Immature natural killer cell (primary cell): ENCODE measurements at regions not wholly inside any gene's neighbourhood (a gene's known extent, or its start where the extent isn't known, plus 50 kb on each side); places are given as distances from the start of the nearest gene placed in this dataset.
A peak's percentile ranks its signal among the peaks of the same experiment; 100 is the strongest.
"Not testable (repeated sequence)": the region's sequence is repeated elsewhere in the genome, so short reads cannot be mapped to it uniquely, and the experiment has no call there.

Experiments
- DNase-seq, 3 donors: peaks; one replicate each; pipeline ENCODE4 v3.0.0; 2022; ENCODE audit warnings: mixed read lengths in 1 of 3
- H3K27ac Mint-ChIP-seq, 6 donors: one replicate each; pipeline ENCODE4 v1.8.0; 2020; ENCODE audit warnings: mixed read lengths in 6 of 6, mild to moderate bottlenecking in 5 of 6, inconsistent platforms in 4 of 6, moderate library complexity in 3 of 6
- H3K27me3 Mint-ChIP-seq, 3 donors: one replicate each; pipeline ENCODE4 v1.8.0; 2020 to 2021; ENCODE audit warnings: low read depth in 3 of 3, mild to moderate bottlenecking in 3 of 3, mixed read lengths in 3 of 3, moderate library complexity in 3 of 3, inconsistent platforms in 1 of 3
- H3K36me3 Mint-ChIP-seq, 3 donors: one replicate each; pipeline ENCODE4 v1.8.0; 2020; ENCODE audit warnings: mixed read lengths in 3 of 3, inconsistent platforms in 2 of 3, mild to moderate bottlenecking in 2 of 3
- H3K4me1 Mint-ChIP-seq, 2 donors: one replicate each; pipeline ENCODE4 v1.8.0; 2020; ENCODE audit warnings: inconsistent platforms in 2 of 2, mild to moderate bottlenecking in 2 of 2, mixed read lengths in 2 of 2, moderate library complexity in 1 of 2
- H3K4me3 Mint-ChIP-seq, 5 donors: one replicate each; pipeline ENCODE4 v1.8.0; 2020; ENCODE audit warnings: mild to moderate bottlenecking in 5 of 5, mixed read lengths in 5 of 5, inconsistent platforms in 3 of 5, moderate library complexity in 3 of 5
- H3K9me3 Mint-ChIP-seq, 6 donors: one replicate each; pipeline ENCODE4 v1.8.0; 2020; ENCODE audit warnings: mild to moderate bottlenecking in 6 of 6, mixed read lengths in 6 of 6, inconsistent platforms in 4 of 6, moderate library complexity in 3 of 6

GRCh38 chr11:134664447-134665187 is 252.6 kb upstream of the B3GAT1 start:
- Mint-ChIP-seq H3K9me3 (peaks cover 0 to 2% (median 0%) of the 10 kb centered on the region in 6 donors), H3K36me3 (no peaks in the 10 kb centered on the region), H3K27me3 (peaks cover 0 to 9% (median 3%) of the 10 kb centered on the region in 3 donors), H3K27ac (no peak overlapping the region), H3K4me3 (no peak overlapping the region), H3K4me1 (no peaks in the 10 kb centered on the region)
- no peak for DNase-seq

- Mint-ChIP-seq H3K4me1 (no peaks in the 10 kb centered on the region), H3K27ac (peak overlapping the region in 1 of 6 donors; percentile 40), H3K4me3 (no peak overlapping the region), H3K9me3 (peaks cover 0 to 2% (median 0%) of the 10 kb centered on the region in 6 donors), H3K36me3 (no peaks in the 10 kb centered on the region), H3K27me3 (peaks cover 0 to 3% (median 2%) of the 10 kb centered on the region in 3 donors)
- DNase-seq, result no peak
These were observed 251.7 kb upstream of the B3GAT1 start for GRCh38 chr11:134663506-134664313.

GRCh38 chr11:134662629-134663360 is 250.8 kb upstream of the B3GAT1 start:
- Mint-ChIP-seq H3K9me3 (peaks cover 0 to 2% (median 0%) of the 10 kb centered on the region in 6 donors), H3K27ac (no peak overlapping the region), H3K36me3 (no peaks in the 10 kb centered on the region), H3K4me3 (no peak overlapping the region), H3K4me1 (no peaks in the 10 kb centered on the region), H3K27me3 (peaks cover 0 to 3% (median 2%) of the 10 kb centered on the region in 3 donors)
- DNase-seq, result no peak

- Mint-ChIP-seq H3K27ac (no peak overlapping the region), H3K4me3 (no peak overlapping the region), H3K9me3 (peaks cover 0 to 2% (median 0%) of the 10 kb centered on the region in 6 donors), H3K36me3 (no peaks in the 10 kb centered on the region), H3K4me1 (peaks cover 0 to 2% of the 10 kb centered on the region in 2 donors), H3K27me3 (peaks cover 0 to 3% (median 0%) of the 10 kb centered on the region in 3 donors)
- DNase-seq, result no peak
These were observed 249.6 kb upstream of the B3GAT1 start for GRCh38 chr11:134661660-134662059.

- H3K4me3 Mint-ChIP-seq, result no peak overlapping the region
- H3K4me1 Mint-ChIP-seq, result peaks cover 5 to 6% of the 10 kb centered on the region in 2 donors
- peaks cover 0 to 5% (median 1%) of the 10 kb centered on the region in 3 donors for H3K27me3 Mint-ChIP-seq
These were observed 248.4 kb upstream of the B3GAT1 start for GRCh38 chr11:134660416-134660815.

GRCh38 chr11:134659882-134660281 is 247.8 kb upstream of the B3GAT1 start:
- Mint-ChIP-seq H3K27me3 (peaks cover 1 to 5% (median 2%) of the 10 kb centered on the region in 3 donors), H3K9me3 (peaks cover 0 to 2% (median 0%) of the 10 kb centered on the region in 6 donors), H3K4me1 (peaks cover 5 to 6% of the 10 kb centered on the region in 2 donors), H3K4me3 (no peak overlapping the region), H3K36me3 (no peaks in the 10 kb centered on the region), H3K27ac (no peak overlapping the region)
- DNase-seq, result no peak

More at GRCh38 chr11:134660416-134660815, 248.4 kb upstream of the B3GAT1 start:
- H3K27ac Mint-ChIP-seq, result no peak overlapping the region
- H3K9me3 Mint-ChIP-seq, result peaks cover 0 to 2% (median 0%) of the 10 kb centered on the region in 6 donors
- no peak for DNase-seq
- H3K36me3 Mint-ChIP-seq, result no peaks in the 10 kb centered on the region

- peaks cover 0 to 2% (median 0%) of the 10 kb centered on the region in 6 donors for H3K9me3 Mint-ChIP-seq
- peaks cover 5 to 6% of the 10 kb centered on the region in 2 donors for H3K4me1 Mint-ChIP-seq
- peaks cover 1 to 9% (median 2%) of the 10 kb centered on the region in 3 donors for H3K27me3 Mint-ChIP-seq
- no peak overlapping the region for H3K27ac Mint-ChIP-seq
- H3K36me3 Mint-ChIP-seq, result no peaks in the 10 kb centered on the region
- H3K4me3 Mint-ChIP-seq, result no peak overlapping the region
- DNase-seq, result no peak
These were observed 246.6 kb upstream of the B3GAT1 start for GRCh38 chr11:134658481-134659225.

- peak overlapping the region in 2 of 6 donors; percentile 40 to 57 for H3K27ac Mint-ChIP-seq
- H3K9me3 Mint-ChIP-seq, result peaks cover 0 to 2% (median 0%) of the 10 kb centered on the region in 6 donors
- peaks cover 2 to 9% (median 2%) of the 10 kb centered on the region in 3 donors for H3K27me3 Mint-ChIP-seq
- no peak overlapping the region for H3K4me3 Mint-ChIP-seq
- H3K4me1 Mint-ChIP-seq, result peaks cover 5 to 6% of the 10 kb centered on the region in 2 donors
- DNase-seq, result no peak
- H3K36me3 Mint-ChIP-seq, result no peaks in the 10 kb centered on the region
These were observed 245.6 kb upstream of the B3GAT1 start for GRCh38 chr11:134657631-134658030.

GRCh38 chr11:134656861-134657540 is 245.0 kb upstream of the B3GAT1 start:
- H3K27me3 Mint-ChIP-seq, result peaks cover 2 to 9% (median 2%) of the 10 kb centered on the region in 3 donors
- H3K27ac Mint-ChIP-seq, result peak overlapping the region in 3 of 6 donors; percentile 40 to 57 (median 45)
- H3K4me3 Mint-ChIP-seq, result no peak overlapping the region
- peak in 1 of 3 donors; percentile 62 for DNase-seq
- no peaks in the 10 kb centered on the region for H3K36me3 Mint-ChIP-seq
- H3K9me3 Mint-ChIP-seq, result peaks cover 0 to 2% (median 0%) of the 10 kb centered on the region in 6 donors
- peaks cover 5 to 6% of the 10 kb centered on the region in 2 donors for H3K4me1 Mint-ChIP-seq

GRCh38 chr11:134656086-134656840 is 244.2 kb upstream of the B3GAT1 start:
- H3K27me3 Mint-ChIP-seq, H3K4me1 Mint-ChIP-seq, H3K36me3 Mint-ChIP-seq, H3K9me3 Mint-ChIP-seq: not testable (repeated sequence)
- peak in 2 of 3 donors; percentile 1 to 53 for DNase-seq
- H3K27ac Mint-ChIP-seq, result peak overlapping the region in 3 of 6 donors; percentile 48 to 94 (median 86)
- H3K4me3 Mint-ChIP-seq, result peak overlapping the region in 1 of 5 donors; percentile 54

- Mint-ChIP-seq H3K9me3 (peaks cover 0 to 2% (median 0%) of the 10 kb centered on the region in 6 donors), H3K27ac (no peak overlapping the region)
These were observed 243.3 kb upstream of the B3GAT1 start for GRCh38 chr11:134655189-134655989.

More at GRCh38 chr11:134655189-134655989, 243.3 kb upstream of the B3GAT1 start:
- peaks cover 2 to 9% (median 2%) of the 10 kb centered on the region in 3 donors for H3K27me3 Mint-ChIP-seq
- no peak overlapping the region for H3K4me3 Mint-ChIP-seq
- peaks cover 5 to 6% of the 10 kb centered on the region in 2 donors for H3K4me1 Mint-ChIP-seq
- H3K36me3 Mint-ChIP-seq, result no peaks in the 10 kb centered on the region
- no peak for DNase-seq
